ENCODE measurements at regions not wholly inside any gene's neighbourhood (a gene's known extent, or its start where the extent isn't known, plus 50 kb on each side); places are given as distances from the start of the nearest gene placed in this dataset.

GRCh38 chr5:160929906-160930305 lies 77.9 kb upstream of the ATP10B start:
- no peak for TF ChIP-seq CTCF (IDR thresholded peaks at IDR 0.05; ENCODE audit: extremely low read depth, insufficient read depth, missing control alignments)
- in situ Hi-C loops (cut with MboI; ENCODE audit: low pct_unique_long_range_greater_than_20kb, low sequenced_read_pairs, unreplicated experiment) = no loop called here
- DNase-seq (ENCODE audit: low spot score) = no peak

GRCh38 chr5:160929360-160929759 lies 77.3 kb upstream of the ATP10B start:
- in situ Hi-C loops (cut with MboI; ENCODE audit: low pct_unique_long_range_greater_than_20kb, low sequenced_read_pairs, unreplicated experiment) = no loop called here

GRCh38 chr5:160926428-160926827 lies 74.4 kb upstream of the ATP10B start:
- no peak for DNase-seq (ENCODE audit: low spot score)
- no peak for TF ChIP-seq CTCF (IDR thresholded peaks at IDR 0.05; ENCODE audit: extremely low read depth, insufficient read depth, missing control alignments)
- in situ Hi-C loops (cut with MboI; ENCODE audit: low pct_unique_long_range_greater_than_20kb, low sequenced_read_pairs, unreplicated experiment) = no loop called here

More at GRCh38 chr5:160929360-160929759, 77.3 kb upstream of the ATP10B start:
- DNase-seq (ENCODE audit: low spot score) = no peak
- TF ChIP-seq CTCF (IDR thresholded peaks at IDR 0.05; ENCODE audit: extremely low read depth, insufficient read depth, missing control alignments) = no peak

GRCh38 chr5:160925281-160925680 lies 73.3 kb upstream of the ATP10B start:
- in situ Hi-C loops (cut with MboI; ENCODE audit: low pct_unique_long_range_greater_than_20kb, low sequenced_read_pairs, unreplicated experiment) = no loop called here
- no peak for TF ChIP-seq CTCF (IDR thresholded peaks at IDR 0.05; ENCODE audit: extremely low read depth, insufficient read depth, missing control alignments)
- DNase-seq (ENCODE audit: low spot score) = no peak

GRCh38 chr5:160923936-160924710 lies 72.1 kb upstream of the ATP10B start:
- no peak for TF ChIP-seq CTCF (IDR thresholded peaks at IDR 0.05; ENCODE audit: extremely low read depth, insufficient read depth, missing control alignments)
- DNase-seq (ENCODE audit: low spot score) = no peak
- in situ Hi-C loops (cut with MboI; ENCODE audit: low pct_unique_long_range_greater_than_20kb, low sequenced_read_pairs, unreplicated experiment) = no loop called here

GRCh38 chr5:160923411-160923810 lies 71.4 kb upstream of the ATP10B start:
- in situ Hi-C loops (cut with MboI; ENCODE audit: low pct_unique_long_range_greater_than_20kb, low sequenced_read_pairs, unreplicated experiment) = no loop called here

More at GRCh38 chr5:160923411-160923810, 71.4 kb upstream of the ATP10B start:
- no peak for DNase-seq (ENCODE audit: low spot score)
- no peak for TF ChIP-seq CTCF (IDR thresholded peaks at IDR 0.05; ENCODE audit: extremely low read depth, insufficient read depth, missing control alignments)

Measured in GM13977 (cell line).